ENCODE measurements at regions not wholly inside any gene's neighbourhood (a gene's known extent, or its start where the extent isn't known, plus 50 kb on each side); places are given as distances from the start of the nearest gene placed in this dataset.
"Not testable (repeated sequence)": the region's sequence is repeated elsewhere in the genome, so short reads cannot be mapped to it uniquely, and the experiment has no call there.

DNA sequence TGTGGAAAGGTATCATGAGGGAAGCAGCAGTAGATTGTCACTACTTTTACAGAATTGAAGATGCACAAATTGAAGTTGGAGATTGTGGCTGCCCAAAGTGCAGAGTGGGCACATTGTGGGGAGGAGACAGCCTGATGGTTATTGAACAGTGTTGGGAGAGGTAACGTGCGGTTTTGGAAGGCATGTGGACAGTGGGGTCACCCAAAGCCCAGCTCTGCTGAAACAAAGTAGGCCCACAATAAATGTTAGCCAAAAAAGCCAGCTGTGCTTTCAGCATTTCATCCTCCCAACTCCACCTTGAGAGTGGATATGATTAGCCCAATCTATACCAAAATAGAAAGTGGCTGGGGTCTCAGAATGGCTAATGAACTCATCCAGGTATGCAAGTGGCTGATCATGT is 96.7 kb downstream of the TMX1 start:
- DNase-seq (ENCODE audit: low spot score) (no peak), ATAC-seq (peak; percentile 26)
- intact Hi-C loops (cut with DNase I): no loop called here

DNA sequence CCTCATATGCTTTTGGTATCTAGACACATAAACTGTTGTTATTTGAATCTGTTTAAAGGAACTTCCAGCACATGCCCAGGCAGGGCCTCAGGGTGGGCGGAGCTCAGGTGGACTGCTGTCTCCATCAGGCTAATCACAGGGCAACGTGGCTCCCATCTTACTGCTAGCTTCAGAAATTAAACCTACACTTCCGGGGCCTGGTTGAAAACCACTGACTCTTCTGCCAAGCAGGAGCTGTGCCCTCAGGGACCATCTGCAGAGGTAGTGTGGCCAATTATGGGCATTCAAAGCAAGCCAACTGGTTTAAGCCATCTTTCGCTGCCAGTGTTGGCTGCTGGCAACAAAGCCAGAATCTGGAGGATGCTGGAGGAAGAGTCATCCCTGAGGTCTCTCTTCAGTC is 97.5 kb downstream of the TMX1 start:
- DNase-seq (ENCODE audit: low spot score): no peak
- ATAC-seq: no peak
- intact Hi-C loops (cut with DNase I): no loop called here

DNA sequence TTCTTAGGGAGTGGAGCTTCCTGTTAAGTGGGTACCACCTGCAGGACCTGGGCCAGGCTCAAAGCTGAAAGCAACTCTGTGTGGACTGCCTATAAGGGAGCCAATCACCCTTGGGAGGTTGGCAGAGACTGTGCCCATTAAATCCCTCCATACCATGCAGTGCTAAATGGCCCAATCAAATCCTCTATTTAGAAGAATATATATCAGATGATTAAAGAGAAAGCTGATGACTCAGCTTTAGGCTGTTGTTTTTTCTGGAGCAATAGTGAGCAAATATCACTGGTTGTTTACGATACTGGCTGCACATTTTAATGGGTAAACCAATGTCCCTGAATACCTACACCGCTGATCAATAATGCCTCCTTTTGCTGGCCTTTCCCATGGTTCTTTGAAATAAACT is 101.3 kb downstream of the TMX1 start:
- ATAC-seq (no peak), DNase-seq (ENCODE audit: low spot score) (no peak)
- intact Hi-C loops (cut with DNase I): no loop called here

DNA sequence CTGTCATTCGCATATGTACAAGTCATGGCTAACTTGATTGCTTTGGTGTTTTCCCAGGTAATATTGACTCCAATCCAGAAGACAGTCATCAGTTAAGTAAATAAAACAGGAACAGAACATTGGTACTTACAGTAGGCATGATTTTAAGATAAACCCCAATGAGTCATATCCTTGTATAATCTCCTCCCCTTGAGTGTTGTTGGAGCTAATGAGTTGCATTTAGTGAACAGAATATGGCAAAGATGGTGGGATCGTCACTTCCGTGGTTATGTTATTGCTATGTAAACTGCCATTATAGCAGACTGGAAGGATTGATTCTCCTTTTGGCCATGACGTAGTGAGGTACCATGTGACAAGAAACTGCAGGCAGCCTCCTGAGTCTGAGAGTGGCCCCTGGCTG is 102.2 kb downstream of the TMX1 start:
- ATAC-seq (no peak), DNase-seq (ENCODE audit: low spot score) (no peak)
- intact Hi-C loops (cut with DNase I): no loop called here

DNA sequence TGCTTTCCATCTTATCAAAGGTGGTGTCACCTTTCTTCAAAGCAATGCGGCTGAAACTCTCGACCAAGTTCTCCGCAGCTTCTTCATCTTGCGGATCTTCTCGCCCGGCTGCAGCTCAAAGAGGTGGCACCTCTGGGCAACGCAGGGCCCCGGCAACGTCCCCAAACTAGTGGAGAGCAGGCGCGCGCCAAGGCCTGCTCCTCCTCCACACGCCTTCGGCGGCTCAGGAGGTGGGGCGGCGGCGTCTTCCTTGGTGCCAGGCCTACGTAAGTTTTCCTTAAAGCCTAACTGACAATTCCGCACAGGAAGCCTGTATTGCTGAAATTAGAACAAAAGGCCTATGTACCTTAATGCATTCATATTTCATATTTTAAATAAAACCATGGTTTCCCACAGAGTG is 112.0 kb downstream of the TMX1 start:
- DNase-seq (ENCODE audit: low spot score): no peak
- ATAC-seq: no peak
- intact Hi-C loops (cut with DNase I): no loop called here

DNA sequence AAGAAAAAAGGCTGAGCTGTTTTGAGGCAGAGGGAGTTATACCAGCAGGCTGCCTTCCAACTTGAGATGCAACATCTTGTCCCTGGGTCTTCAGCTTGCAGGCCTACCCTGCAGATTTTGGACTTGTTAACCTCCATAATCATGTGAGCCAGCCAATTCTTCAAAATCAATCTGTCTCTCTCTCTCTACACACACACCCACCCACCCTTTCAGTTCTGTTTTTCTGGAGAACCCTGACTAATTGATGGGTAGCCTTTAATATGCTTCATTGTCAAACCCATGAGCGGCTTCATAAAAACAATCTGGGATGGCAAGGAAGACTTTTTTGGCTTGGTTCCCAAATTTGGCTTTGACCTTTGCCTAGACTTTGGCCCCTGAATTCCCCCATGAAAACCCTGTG is 113.9 kb downstream of the TMX1 start:
- ATAC-seq (no peak), DNase-seq (ENCODE audit: low spot score) (no peak)
- intact Hi-C loops (cut with DNase I): no loop called here

DNA sequence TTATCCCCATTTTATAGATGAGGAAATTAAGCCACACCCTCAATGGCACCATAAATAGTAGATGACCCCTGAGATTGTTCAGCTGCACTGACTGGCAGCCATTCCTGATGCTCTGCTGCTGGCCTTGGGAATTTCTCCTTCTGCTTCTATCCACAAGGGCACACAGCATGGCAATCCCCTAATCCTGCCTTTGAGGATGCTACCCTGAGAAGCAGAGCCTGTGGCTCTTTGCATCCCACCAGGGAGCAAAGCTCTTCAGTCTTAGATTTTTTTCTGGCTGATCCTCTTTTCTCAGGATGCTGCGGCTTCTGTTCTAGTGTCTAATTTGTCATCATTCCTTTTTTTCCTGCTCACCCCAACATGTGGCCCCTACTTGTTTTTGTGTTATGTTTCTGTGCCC is 114.8 kb downstream of the TMX1 start:
- DNase-seq (ENCODE audit: low spot score) (no peak), ATAC-seq (no peak)
- intact Hi-C loops (cut with DNase I): no loop called here

DNA sequence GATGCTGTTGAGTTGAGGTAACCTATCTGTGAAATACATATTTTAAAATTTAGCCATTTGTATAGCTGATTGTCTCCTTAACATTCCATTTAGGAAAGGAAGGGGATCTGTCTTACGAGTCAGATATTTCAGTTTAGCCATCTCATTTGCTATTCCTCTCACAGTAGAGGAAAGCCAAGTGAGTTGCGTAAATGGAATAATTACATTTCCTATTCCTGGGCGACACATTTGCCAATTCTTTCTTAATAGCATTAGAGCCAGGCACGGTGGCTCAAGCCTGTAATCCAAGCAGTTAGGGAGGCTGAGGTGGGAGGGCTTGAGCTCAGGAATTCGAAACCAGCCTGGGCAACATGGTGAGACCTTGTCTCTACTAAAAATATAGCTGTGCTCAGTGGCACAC is 116.3 kb downstream of the TMX1 start:
- no peak for DNase-seq (ENCODE audit: low spot score)
- intact Hi-C loops (cut with DNase I): no loop called here
- ATAC-seq: peak; percentile 73

DNA sequence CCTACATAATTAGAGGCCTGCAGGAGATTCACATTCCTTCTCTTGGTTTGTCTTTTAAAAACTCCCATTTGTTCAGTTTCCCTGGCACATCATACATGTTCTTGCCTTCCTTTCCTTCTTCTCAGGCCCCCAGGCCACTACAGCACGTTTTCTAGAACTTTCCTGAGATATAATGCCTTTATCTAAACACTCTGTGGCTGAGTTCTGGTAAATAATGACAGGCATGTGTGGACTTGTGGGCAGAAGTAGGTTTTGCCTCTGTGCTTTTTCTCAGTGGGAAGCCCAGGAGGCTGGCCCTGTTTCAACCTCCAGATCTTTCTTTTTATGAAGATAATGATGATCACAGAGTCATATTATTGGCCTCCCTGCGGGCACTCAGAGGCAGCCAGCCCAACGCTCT is 117.2 kb downstream of the TMX1 start:
- intact Hi-C loops (cut with DNase I): no loop called here
- DNase-seq (ENCODE audit: low spot score): no peak

DNA sequence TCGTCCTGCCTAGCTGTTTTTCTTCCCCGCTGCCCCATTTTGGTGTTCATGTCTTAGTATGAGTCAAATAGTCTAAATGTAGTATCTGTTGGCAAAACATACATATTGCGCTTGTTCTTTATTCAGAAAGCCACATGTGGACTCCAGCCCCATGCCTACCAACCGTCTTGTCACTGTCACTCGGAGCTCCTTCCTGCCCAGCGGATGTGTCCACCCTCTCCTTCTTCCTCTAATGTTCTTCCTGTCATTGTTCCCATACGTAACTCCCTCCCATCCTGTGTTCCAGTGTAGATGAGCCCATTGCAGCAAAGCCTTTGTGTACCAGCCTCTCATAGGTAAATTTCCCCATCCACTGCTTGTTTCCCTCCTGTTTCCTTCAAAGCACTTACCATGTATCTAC is 120.5 kb downstream of the TMX1 start:
- DNase-seq (ENCODE audit: low spot score): no peak
- ATAC-seq: no peak
- intact Hi-C loops (cut with DNase I): no loop called here

More for the DNA sequence above, 117.2 kb downstream of the TMX1 start:
- ATAC-seq: no peak

DNA sequence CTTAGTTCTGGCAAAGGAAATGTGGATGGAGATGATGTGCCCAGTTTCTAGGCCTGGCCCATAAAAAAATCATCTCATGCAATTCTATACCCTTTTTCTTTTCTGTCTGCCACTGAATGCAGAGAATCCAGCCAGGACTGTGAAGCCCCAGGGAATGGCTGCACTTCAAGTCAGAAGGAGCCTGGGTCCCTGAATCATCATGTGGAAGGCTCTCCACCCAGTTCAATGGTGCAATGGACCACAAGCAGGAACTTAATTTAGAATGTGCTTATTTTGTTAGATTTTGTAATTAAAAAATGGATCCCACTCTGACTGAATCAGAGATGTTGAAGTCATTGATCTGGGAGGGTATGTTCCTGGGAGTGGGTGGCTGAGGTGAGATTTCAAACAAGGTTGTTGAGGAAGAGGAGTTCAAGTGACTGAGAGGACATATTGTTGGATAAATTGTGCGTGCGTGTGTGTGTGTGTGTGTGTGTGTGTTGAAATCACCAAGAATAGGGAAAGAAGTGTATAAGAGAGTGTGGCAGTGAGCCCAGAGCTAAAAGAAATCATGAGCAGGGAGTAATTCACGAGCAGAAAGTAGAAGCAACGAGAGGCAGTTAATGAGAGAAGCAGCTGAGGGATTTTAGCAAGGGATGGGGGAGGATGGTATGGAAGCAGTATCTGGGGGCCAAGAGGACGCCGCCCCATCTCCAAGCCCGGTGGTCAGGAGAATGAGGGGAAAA is 125.4 kb downstream of the TMX1 start:
- intact Hi-C loops (cut with DNase I): no loop called here
- no peak for ATAC-seq
- DNase-seq (ENCODE audit: low spot score): no peak

DNA sequence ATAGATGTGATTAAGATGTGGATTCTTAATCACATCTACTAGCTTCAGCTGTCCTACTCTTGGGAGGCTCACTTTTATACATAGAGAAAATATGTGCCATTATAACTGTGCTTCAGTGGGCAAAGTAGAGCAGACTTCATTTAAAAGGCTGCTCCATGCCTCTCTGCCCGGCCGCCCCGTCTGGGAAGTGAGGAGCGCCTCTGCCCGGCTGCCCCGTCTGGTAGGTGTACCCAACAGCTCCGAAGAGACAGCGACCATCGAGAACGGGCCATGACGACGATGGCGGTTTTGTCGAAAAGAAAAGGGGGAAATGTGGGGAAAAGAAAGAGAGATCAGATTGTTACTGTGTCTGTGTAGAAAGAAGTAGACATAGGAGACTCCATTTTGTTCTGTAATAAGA is 126.4 kb downstream of the TMX1 start:
- ATAC-seq; intact Hi-C loops (cut with DNase I); DNase-seq (ENCODE audit: low spot score): not testable (repeated sequence)

DNA sequence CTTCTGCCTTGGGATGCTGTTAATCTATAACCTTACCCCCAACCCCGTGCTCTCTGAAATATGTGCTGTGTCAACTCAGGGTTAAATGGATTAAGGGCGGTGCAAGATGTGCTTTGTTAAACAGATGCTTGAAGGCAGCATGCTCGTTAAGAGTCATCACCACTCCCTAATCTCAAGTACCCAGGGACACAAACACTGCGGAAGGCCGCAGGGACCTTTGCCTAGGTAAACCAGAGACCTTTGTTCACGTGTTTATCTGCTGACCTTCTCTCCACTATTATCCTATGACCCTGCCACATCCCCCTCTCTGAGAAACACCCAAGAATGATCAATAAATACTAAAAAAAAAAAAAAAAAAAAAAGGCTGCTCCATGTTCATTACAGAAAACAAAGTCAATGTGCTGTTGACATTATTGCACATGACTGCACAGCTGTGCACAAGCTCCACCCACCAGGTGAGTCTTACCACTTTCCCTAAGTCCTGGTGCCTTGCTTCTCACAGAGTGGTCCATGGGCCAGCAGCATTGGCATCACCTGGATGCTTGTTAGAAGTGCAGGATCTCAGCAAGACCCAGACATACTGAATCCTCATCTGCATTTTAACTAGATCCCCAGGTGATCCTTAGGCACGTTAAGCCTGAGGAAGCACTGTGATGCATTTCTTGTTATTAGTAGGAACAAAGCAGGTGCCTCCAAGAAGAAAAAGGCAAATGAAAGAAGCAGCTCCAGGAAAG is 127.0 kb downstream of the TMX1 start:
- DNase-seq (ENCODE audit: low spot score); intact Hi-C loops (cut with DNase I): not testable (repeated sequence)
- ATAC-seq: peak; percentile 11

DNA sequence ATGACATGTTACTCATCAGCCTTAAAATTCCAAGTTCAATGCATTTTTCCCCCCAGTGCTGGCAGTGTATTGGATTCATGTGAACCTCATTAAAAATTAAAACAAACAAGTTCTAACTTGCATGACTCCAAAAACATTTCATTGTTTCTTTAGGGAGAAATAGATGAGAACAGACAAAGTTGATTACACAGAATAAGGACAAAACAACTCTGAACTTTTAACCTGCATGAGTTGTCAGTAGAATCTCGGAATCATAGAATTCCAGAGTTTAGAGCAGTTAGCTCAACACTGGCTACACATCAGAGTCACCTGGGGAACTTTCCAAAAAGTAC is 127.5 kb downstream of the TMX1 start:
- DNase-seq (ENCODE audit: low spot score): no peak
- ATAC-seq: peak; percentile 82
- intact Hi-C loops (cut with DNase I): no loop called here

DNA sequence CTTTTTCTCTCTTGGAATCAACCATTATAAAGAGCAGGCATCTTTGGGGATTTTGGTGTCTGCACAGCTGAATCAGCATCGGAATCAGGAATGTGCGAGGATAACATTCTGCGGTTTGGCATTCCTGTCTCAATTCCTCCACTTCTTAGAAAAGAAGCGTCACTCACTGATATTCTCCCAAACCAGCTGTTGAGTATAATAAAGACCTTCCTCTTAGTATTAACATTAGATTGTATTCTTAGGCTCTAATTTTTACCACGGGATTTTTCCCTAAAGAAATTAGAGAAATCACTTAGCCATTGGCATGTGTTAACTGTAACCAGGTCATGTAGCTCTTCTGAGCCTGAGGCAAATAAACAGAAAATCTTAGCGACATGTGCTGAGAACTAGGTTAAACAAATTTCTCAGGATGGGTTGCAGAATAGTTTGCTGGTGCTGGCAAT is 128.7 kb downstream of the TMX1 start:
- intact Hi-C loops (cut with DNase I): no loop called here
- no peak for DNase-seq (ENCODE audit: low spot score)
- peak; percentile 95 for ATAC-seq

DNA sequence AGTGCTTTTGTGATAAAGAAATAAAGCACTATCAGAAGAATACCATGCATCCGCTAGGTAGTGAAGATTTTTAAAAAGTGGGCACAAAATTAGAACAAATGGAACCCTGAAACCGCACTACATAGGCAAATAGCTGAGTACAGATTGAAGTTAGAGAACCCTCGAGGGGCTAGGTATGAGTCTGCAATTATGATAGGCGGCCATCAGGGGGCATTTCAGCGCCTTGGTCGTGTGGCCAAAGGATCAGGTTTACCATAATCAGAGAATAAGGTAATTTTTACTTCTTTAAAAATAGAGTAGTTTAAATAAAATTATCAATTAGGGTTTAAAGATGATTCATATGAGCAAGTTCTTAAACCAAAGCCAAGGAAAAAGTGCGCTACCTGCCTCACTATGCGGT is 129.8 kb downstream of the TMX1 start:
- ATAC-seq: no peak
- no peak for DNase-seq (ENCODE audit: low spot score)
- intact Hi-C loops (cut with DNase I): no loop called here

DNA sequence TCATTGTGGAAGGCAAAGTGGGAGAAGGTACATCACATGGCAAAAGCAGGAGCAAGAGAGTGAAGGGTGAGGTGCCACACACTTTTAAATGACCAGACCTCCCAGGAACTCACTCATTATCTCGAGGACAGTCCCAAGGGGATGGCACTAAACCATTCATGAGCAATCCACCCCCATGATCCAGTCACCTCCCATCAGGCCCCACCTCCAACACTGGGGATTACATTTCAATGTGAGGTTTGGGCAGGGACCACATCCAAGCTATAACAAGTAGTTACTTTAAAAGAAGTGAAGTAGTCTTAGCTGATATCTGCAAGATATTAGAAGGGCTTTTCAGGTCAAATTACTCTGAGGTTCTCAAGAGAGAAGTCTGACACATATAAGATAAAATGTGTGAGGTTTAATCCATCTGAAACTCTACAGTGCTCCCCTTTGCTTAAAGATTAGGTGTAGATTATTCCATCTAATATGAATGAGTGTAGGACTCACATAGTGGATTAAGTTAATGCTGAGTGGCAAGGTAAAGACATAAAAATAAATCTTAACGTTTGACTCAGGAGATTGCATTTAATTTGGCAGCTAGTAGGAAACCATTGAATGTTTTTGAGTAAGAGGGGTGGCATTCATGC is 130.8 kb downstream of the TMX1 start:
- DNase-seq (ENCODE audit: low spot score) (no peak), ATAC-seq (no peak)
- intact Hi-C loops (cut with DNase I): no loop called here

DNA sequence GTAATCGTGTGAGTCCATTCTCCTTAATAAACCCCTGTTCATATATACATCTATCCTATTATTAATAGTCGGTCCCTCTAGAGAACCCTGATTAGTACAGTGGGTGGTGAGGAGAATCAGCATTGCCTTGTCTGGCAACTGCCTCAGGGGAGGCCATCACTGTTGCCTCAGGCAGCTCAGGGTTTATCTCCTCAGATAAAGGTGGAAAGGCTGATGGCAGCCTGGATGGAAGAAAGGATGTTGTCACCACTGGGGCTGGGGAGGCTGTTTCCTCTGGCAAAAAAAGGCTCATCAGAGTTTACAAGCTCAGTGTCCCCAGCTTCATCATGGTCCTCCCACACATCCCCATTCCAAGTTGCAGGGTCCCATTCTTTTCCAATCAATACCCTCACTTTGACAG is 137.1 kb downstream of the TMX1 start:
- DNase-seq (ENCODE audit: low spot score); ATAC-seq; intact Hi-C loops (cut with DNase I): not testable (repeated sequence)

DNA sequence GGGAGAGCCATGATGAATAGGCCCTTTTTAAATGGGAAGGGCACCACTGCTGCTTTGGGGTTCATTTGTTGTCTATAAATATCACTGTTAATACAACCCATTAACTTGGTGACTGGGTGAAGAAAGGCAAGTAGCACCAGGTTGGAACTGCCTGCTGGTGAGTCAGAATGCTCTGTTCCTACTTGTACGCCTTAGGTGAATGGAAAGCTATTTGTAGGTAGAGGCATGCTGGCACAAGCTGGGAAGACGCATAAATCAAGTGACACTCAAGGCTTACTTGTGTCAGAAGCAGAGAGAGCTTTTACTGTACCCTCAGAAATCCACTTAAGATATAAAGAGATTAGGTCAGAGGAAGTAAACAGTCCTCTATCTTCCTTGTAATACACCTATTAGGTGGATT is 142.5 kb downstream of the TMX1 start:
- no peak for ATAC-seq
- intact Hi-C loops (cut with DNase I): no loop called here
- DNase-seq (ENCODE audit: low spot score): no peak

DNA sequence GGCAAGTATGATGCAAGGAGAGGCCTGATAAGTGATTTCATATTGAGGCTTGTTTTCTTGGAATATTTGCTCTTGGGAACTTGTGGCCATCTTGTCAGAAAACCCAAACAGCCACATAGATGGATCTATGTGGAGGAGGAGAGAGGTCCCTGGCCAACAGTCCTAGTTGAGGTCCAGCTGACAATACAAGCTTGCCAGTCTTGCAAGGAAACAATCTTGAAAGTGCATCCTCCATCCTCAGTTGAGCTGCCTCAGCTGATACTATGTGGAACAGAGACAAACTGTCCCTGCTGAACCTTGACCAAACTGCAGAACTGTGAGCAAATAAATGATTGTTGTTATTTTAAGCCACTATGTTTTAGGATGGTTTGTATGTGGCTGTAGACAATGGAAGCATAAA is 146.4 kb downstream of the TMX1 start:
- ATAC-seq: peak; percentile 35

More for the DNA sequence above, 146.4 kb downstream of the TMX1 start:
- intact Hi-C loops (cut with DNase I): no loop called here
- DNase-seq (ENCODE audit: low spot score): no peak
